Activated T-cell treated with anti-CD3 and anti-CD28 coated beads, Interleukin-2, amount 50 U/mL, for 72 hours (primary cell): ENCODE measurements at regions not wholly inside any gene's neighbourhood (a gene's known extent, or its start where the extent isn't known, plus 50 kb on each side); places are given as distances from the start of the nearest gene placed in this dataset.

Experiments used
- ATAC-seq, 2 donors: fragments of 150-1000 bp; cut with Tn5 transposase; replicated peaks in 1 of 2; 2 replicates each; pipeline ENCODE4 v1.10.0; 2021; ENCODE audit warnings: moderate library complexity in 2 of 2, mild to moderate bottlenecking in 1 of 2
- DNase-seq, 2 donors: peaks; one replicate each; pipeline ENCODE4 v3.0.0; 2021 to 2022; ENCODE audit warnings: mixed read lengths in 1 of 2
- H3K27ac Mint-ChIP-seq: one replicate; pipeline ENCODE4 v1.8.0; 2022; ENCODE audit warnings: mild to moderate bottlenecking, moderate library complexity, mixed read lengths
- H3K27me3 Mint-ChIP-seq: one replicate; pipeline ENCODE4 v1.8.0; 2022; ENCODE audit warnings: low read depth, mixed read lengths
- H3K36me3 Mint-ChIP-seq, 2 donors: one replicate each; pipeline ENCODE4 v1.8.0; 2022; ENCODE audit warnings: mixed read lengths in 2 of 2, mild to moderate bottlenecking in 1 of 2; ENCODE audit not compliant: insufficient read depth in 2 of 2
- H3K4me1 Mint-ChIP-seq: one replicate; pipeline ENCODE4 v1.8.0; 2022; ENCODE audit warnings: low read depth, mixed read lengths
- H3K4me3 Mint-ChIP-seq, 2 donors: one replicate each; pipeline ENCODE4 v1.8.0; 2022; ENCODE audit warnings: mild to moderate bottlenecking in 2 of 2, mixed read lengths in 2 of 2, moderate library complexity in 2 of 2
- H3K9me3 Mint-ChIP-seq, 2 donors: one replicate each; pipeline ENCODE4 v1.8.0; 2022; ENCODE audit warnings: mixed read lengths in 2 of 2

GRCh38 chr2:120953066-120953756 lies 217.5 kb downstream of the GLI2 start:
- H3K27ac Mint-ChIP-seq: no peak overlapping the region
- DNase-seq (no peak), ATAC-seq (no peak)
- no peaks in the 10 kb centered on the region for H3K9me3 Mint-ChIP-seq
- no peak overlapping the region for H3K4me3 Mint-ChIP-seq
- peaks cover 5% of the 10 kb centered on the region for H3K27me3 Mint-ChIP-seq
- no peaks in the 10 kb centered on the region for H3K36me3 Mint-ChIP-seq
- H3K4me1 Mint-ChIP-seq: peaks cover 12% of the 10 kb centered on the region

DNA sequence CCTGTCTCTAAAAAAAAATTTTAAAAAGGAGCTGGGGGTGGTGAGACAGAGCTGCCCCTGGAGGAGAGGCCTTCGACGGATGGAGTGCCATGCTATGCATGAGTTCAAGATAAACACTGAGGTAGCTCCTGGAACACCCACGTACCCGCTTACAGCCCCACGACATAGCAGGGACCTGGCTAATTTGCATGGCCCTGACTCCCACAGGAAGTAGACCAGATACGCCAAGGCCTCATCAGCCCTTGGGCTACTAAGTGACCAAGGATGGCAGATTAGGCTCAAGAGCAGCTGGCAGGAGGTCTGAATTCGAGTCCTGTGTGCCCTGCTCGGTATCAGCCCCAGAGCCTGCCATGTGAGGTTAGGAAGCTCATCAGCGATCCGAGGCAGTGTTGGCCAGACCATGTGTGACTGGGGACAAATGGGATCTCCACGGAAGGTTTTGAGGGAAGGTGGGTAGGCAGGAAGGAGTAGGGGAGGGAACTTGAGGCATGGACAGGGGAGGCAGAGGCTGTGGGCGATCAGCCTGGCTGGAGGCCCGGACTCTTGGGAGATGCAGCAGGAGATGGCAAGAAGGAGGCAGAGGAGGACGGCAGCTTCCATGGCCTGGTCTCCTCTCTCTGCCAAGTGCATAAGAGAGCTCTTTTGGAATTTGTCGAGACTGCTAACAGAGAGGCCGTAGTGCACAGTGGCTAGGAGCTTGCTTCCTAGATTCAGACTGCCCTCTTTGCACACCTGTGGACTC lies 218.3 kb downstream of the GLI2 start:
- H3K27me3 Mint-ChIP-seq: peaks cover 5% of the 10 kb centered on the region
- no peaks in the 10 kb centered on the region for H3K9me3 Mint-ChIP-seq
- no peak for ATAC-seq

GRCh38 chr2:120954939-120955338 lies 219.3 kb downstream of the GLI2 start:
- DNase-seq (no peak), ATAC-seq (no peak)
- Mint-ChIP-seq H3K27ac (no peak overlapping the region), H3K4me1 (peaks cover 9% of the 10 kb centered on the region), H3K9me3 (no peaks in the 10 kb centered on the region), H3K36me3 (no peaks in the 10 kb centered on the region), H3K27me3 (peaks cover 5% of the 10 kb centered on the region), H3K4me3 (no peak overlapping the region)

More for the DNA sequence above, 218.3 kb downstream of the GLI2 start:
- Mint-ChIP-seq H3K27ac (no peak overlapping the region), H3K4me3 (no peak overlapping the region), H3K36me3 (no peaks in the 10 kb centered on the region), H3K4me1 (peaks cover 12% of the 10 kb centered on the region)
- no peak for DNase-seq

DNA sequence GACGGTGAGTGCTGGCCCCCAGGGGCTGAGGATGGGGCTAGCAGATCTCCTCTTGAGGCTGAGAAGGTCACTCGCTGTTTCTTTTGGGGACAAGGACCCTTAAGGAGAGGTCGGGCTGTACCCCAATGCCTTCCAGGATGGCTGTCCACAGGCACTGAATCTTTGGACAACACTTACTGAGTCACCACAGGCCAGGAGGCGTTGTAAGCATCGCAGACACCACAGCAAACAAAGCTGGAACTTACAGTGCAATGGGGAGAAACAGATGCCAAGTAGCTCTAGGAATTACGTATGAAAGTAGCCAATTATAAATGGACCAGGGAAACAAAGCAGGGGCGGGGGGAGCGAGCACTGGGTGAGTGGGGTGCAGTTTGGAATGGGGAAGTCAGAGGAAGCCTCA lies 219.8 kb downstream of the GLI2 start:
- Mint-ChIP-seq H3K4me3 (no peak overlapping the region), H3K27me3 (peaks cover 5% of the 10 kb centered on the region), H3K36me3 (no peaks in the 10 kb centered on the region), H3K27ac (no peak overlapping the region), H3K9me3 (no peaks in the 10 kb centered on the region), H3K4me1 (peaks cover 4% of the 10 kb centered on the region)
- DNase-seq (no peak), ATAC-seq (no peak)

DNA sequence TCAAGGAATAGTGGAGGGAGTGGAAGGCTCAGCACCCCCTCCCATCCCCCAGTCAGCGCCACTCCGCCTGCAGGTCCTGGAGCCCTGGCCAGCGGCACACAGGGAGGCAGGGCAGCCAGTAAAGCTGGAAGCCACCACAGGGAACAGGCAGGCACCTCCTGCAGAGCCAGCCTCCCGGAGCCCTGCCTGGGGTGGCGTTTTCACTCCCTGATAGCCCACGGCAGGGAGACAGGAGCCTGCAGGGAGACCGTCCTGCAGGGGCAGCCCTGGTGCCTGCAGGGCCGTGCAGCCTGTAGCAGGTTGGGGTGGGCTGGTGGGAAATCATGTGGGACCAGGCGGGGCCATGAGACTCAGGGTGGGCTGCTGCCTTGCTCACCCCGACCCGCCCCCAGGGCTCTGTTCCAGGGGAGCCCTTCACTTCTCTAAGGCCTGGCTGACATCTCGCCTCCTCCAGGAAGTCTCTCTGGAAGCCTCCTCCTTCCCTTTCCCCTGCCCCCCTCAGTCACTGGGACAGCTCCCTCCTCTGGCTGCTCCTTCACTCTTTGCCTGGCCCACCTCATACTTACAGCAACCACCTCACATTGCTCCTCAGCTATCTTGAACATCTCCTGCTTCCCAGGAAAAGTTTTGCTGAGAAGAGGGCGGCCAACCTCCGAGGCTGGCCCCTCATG lies 221.0 kb downstream of the GLI2 start:
- no peak overlapping the region for H3K27ac Mint-ChIP-seq
- no peaks in the 10 kb centered on the region for H3K36me3 Mint-ChIP-seq
- no peak for ATAC-seq
- H3K4me1 Mint-ChIP-seq: no peaks in the 10 kb centered on the region
- peaks cover under 1% of the 10 kb centered on the region for H3K27me3 Mint-ChIP-seq
- H3K4me3 Mint-ChIP-seq: no peak overlapping the region
- no peaks in the 10 kb centered on the region for H3K9me3 Mint-ChIP-seq
- no peak for DNase-seq

- ATAC-seq (no peak), DNase-seq (no peak)
- Mint-ChIP-seq H3K9me3 (no peaks in the 10 kb centered on the region), H3K4me3 (no peak overlapping the region), H3K27me3 (no peaks in the 10 kb centered on the region), H3K4me1 (no peaks in the 10 kb centered on the region), H3K36me3 (no peaks in the 10 kb centered on the region), H3K27ac (no peak overlapping the region)
These were observed 222.2 kb downstream of the GLI2 start for GRCh38 chr2:120957905-120958304.

- H3K27me3 Mint-ChIP-seq: peaks cover 2% of the 10 kb centered on the region
- no peaks in the 10 kb centered on the region for H3K36me3 Mint-ChIP-seq
These were observed 223.1 kb downstream of the GLI2 start for GRCh38 chr2:120958623-120959366.

GRCh38 chr2:120959426-120959825 lies 223.8 kb downstream of the GLI2 start:
- H3K4me1 Mint-ChIP-seq: no peaks in the 10 kb centered on the region
- ATAC-seq: no peak
- DNase-seq: no peak
- no peak overlapping the region for H3K4me3 Mint-ChIP-seq
- peaks cover 5% of the 10 kb centered on the region for H3K27me3 Mint-ChIP-seq
- H3K27ac Mint-ChIP-seq: no peak overlapping the region
- no peaks in the 10 kb centered on the region for H3K36me3 Mint-ChIP-seq
- H3K9me3 Mint-ChIP-seq: no peaks in the 10 kb centered on the region

More at GRCh38 chr2:120958623-120959366, 223.1 kb downstream of the GLI2 start:
- DNase-seq: no peak
- no peak overlapping the region for H3K27ac Mint-ChIP-seq
- no peak overlapping the region for H3K4me3 Mint-ChIP-seq
- ATAC-seq: no peak
- H3K4me1 Mint-ChIP-seq: no peaks in the 10 kb centered on the region
- H3K9me3 Mint-ChIP-seq: no peaks in the 10 kb centered on the region

DNA sequence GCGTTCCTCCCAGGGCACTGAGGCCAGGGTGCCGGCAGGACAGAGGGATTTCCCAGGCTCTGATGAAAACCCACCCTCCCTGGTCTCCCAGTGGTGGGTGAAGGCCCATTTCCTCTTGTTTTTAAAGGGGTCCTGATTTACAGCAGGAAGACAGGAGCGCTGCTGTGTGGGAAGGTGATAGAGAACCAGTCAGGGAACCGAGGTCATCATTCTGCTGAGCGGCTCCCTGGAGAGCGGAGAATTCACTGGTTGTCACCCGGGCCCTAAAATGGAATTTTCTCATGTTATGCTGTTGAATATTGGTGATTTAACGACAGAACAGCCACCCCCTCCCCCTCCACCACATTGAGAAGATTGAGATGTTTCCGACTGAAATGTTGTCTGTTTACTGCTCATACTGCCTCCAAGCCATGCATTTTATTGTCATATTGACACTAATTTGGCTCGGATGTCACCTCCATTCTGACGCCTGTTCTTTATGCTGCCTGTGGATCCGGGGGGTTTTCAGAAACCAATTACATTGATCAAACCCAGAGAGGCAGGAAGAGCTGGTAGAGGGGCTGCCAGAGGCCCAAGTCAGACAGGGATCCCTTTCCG lies 225.2 kb downstream of the GLI2 start:
- Mint-ChIP-seq H3K4me1 (no peaks in the 10 kb centered on the region), H3K36me3 (no peaks in the 10 kb centered on the region), H3K4me3 (no peak overlapping the region), H3K27me3 (peaks cover 5% of the 10 kb centered on the region), H3K27ac (no peak overlapping the region), H3K9me3 (no peaks in the 10 kb centered on the region)
- DNase-seq (no peak), ATAC-seq (no peak)

DNA sequence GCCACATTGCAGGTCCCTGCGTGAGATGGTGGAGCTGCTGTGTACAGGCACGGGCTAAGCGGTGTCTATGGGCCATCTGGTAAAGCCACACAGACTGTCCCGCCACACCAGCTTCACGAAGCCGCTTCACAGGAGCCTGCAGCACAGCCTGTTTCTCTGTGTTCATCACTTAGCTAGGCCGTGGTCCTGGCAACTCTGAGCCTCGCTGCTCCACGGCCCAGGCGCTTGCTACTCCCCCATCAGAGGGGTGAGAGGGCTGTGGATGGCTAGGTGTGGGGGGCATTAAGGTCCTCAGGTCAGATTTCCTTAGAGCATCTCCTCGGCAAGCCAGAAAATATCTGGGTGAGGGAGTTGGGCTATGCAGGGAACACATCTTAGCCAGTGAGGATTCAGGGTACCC lies 225.7 kb downstream of the GLI2 start:
- no peak for ATAC-seq
- no peak overlapping the region for H3K4me3 Mint-ChIP-seq
- H3K4me1 Mint-ChIP-seq: no peaks in the 10 kb centered on the region
- peaks cover 5% of the 10 kb centered on the region for H3K27me3 Mint-ChIP-seq
- DNase-seq: no peak
- no peaks in the 10 kb centered on the region for H3K36me3 Mint-ChIP-seq
- no peaks in the 10 kb centered on the region for H3K9me3 Mint-ChIP-seq
- no peak overlapping the region for H3K27ac Mint-ChIP-seq

- Mint-ChIP-seq H3K36me3 (no peaks in the 10 kb centered on the region), H3K4me1 (no peaks in the 10 kb centered on the region), H3K4me3 (no peak overlapping the region), H3K9me3 (no peaks in the 10 kb centered on the region), H3K27ac (no peak overlapping the region), H3K27me3 (peaks cover 5% of the 10 kb centered on the region)
- no peak for DNase-seq
- no peak for ATAC-seq
These were observed 228.5 kb downstream of the GLI2 start for GRCh38 chr2:120963997-120964705.

DNA sequence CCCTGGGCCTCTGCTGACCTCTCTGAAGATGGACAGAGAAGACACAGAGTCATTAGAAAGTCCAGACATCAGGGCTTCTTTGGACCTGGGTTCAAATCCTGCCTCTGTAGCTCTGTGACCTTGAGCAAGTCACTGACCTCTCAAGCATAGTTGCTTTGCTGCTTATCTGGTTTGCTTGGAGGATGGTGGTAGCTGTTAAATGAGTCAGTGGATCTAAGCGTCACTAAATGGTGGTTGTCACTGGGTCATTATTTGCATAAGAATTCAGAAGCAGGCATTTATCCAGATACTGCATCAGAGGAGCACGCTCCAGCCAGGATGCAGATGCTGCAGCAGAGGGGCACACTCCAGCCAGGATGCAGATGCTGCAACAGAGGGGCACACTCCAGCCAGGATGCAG lies 229.2 kb downstream of the GLI2 start:
- Mint-ChIP-seq H3K36me3 (no peaks in the 10 kb centered on the region), H3K4me3 (no peak overlapping the region), H3K27me3 (peaks cover 5% of the 10 kb centered on the region), H3K9me3 (no peaks in the 10 kb centered on the region), H3K27ac (no peak overlapping the region), H3K4me1 (no peaks in the 10 kb centered on the region)
- DNase-seq (no peak), ATAC-seq (no peak)
